ENCODE measurements at regions not wholly inside any gene's neighbourhood (a gene's known extent, or its start where the extent isn't known, plus 50 kb on each side); places are given as distances from the start of the nearest gene placed in this dataset.

DNA sequence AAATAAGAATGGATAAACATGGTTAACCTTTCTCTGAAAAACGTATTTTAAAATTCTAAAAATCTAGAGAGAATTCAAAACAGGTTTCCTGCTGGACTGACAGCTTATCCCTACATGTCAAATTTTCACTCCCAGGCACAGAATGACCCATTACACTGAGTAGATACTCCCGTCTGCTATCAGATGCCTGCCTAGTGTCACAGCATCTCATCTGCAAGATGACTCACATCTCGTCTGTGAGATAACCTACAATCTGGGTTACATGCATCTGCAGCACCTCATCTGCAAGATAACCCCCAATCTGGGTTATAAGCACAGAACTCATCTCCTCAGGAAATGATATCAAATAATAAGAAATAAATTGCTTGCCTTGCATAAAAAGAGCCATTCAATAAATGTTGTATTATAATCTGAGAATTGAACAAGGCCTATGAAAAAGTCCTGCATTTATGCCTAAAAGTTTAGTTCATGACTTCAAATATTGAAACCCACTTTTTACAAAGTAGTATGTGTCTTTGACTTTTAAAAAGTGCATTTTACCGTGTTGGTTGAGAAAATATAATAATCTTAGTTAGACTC, 188.3 kb upstream of the THBS1 start:
- TF ChIP-seq, protein P1, sequence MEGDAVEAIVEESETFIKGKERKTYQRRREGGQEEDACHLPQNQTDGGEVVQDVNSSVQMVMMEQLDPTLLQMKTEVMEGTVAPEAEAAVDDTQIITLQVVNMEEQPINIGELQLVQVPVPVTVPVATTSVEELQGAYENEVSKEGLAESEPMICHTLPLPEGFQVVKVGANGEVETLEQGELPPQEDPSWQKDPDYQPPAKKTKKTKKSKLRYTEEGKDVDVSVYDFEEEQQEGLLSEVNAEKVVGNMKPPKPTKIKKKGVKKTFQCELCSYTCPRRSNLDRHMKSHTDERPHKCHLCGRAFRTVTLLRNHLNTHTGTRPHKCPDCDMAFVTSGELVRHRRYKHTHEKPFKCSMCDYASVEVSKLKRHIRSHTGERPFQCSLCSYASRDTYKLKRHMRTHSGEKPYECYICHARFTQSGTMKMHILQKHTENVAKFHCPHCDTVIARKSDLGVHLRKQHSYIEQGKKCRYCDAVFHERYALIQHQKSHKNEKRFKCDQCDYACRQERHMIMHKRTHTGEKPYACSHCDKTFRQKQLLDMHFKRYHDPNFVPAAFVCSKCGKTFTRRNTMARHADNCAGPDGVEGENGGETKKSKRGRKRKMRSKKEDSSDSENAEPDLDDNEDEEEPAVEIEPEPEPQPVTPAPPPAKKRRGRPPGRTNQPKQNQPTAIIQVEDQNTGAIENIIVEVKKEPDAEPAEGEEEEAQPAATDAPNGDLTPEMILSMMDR (IDR thresholded peaks at IDR 0.05; ENCODE audit: low read depth, low read length, poor library complexity, severe bottlenecking): no peak
- TF ChIP-seq EZH2phosphoT487 (IDR thresholded peaks at IDR 0.05; ENCODE audit: borderline replicate concordance, low read length): no peak
